ENCODE measurements at regions not wholly inside any gene's neighbourhood (a gene's known extent, or its start where the extent isn't known, plus 50 kb on each side); places are given as distances from the start of the nearest gene placed in this dataset.

DNA sequence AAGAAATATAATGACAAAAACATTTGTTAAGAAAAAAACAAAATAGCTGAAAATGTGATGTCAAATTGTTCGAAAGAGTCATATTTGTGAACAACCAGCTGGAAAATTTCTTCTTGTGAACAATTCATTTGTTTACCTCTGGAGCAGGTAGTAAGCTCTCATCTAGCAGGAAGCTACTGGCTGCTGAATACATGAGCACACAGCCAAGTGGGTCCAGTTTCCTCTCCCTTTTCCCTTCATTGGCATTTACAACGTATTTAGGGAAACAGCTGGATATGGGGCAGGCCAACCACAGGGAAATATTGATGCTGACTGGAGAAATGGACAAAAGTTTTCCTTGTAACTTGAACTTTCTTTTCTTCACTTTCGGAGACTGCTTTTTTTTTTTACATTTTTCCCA is 1354.7 kb upstream of the EPHA6 start:
- TF ChIP-seq, protein P1, sequence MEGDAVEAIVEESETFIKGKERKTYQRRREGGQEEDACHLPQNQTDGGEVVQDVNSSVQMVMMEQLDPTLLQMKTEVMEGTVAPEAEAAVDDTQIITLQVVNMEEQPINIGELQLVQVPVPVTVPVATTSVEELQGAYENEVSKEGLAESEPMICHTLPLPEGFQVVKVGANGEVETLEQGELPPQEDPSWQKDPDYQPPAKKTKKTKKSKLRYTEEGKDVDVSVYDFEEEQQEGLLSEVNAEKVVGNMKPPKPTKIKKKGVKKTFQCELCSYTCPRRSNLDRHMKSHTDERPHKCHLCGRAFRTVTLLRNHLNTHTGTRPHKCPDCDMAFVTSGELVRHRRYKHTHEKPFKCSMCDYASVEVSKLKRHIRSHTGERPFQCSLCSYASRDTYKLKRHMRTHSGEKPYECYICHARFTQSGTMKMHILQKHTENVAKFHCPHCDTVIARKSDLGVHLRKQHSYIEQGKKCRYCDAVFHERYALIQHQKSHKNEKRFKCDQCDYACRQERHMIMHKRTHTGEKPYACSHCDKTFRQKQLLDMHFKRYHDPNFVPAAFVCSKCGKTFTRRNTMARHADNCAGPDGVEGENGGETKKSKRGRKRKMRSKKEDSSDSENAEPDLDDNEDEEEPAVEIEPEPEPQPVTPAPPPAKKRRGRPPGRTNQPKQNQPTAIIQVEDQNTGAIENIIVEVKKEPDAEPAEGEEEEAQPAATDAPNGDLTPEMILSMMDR (IDR thresholded peaks at IDR 0.05; ENCODE audit: poor library complexity, severe bottlenecking) = no peak
- TF ChIP-seq EP300 (conservative IDR thresholded peaks at IDR 0.05; ENCODE audit: poor library complexity, severe bottlenecking) (no peak), TAF1 (IDR thresholded peaks at IDR 0.05; ENCODE audit: low read depth) (no peak), RAD21 (conservative IDR thresholded peaks at IDR 0.05) (no peak), EZH2 (IDR thresholded peaks at IDR 0.05; ENCODE audit: borderline replicate concordance, insufficient read depth, low read length, poor library complexity, severe bottlenecking) (no peak), POLR2AphosphoS5 (IDR thresholded peaks at IDR 0.05) (no peak), REST (IDR thresholded peaks at IDR 0.05; ENCODE audit: borderline replicate concordance) (no peak)
